ENCODE measurements at regions not wholly inside any gene's neighbourhood (a gene's known extent, or its start where the extent isn't known, plus 50 kb on each side); places are given as distances from the start of the nearest gene placed in this dataset.

- TF ChIP-seq EZH2 (IDR thresholded peaks at IDR 0.05; ENCODE audit: low read depth, unreplicated experiment) (no peak), CTCF (conservative IDR thresholded peaks at IDR 0.05; ENCODE audit: low read depth in 2 of 2) (no peak), EZH2phosphoT487 (IDR thresholded peaks at IDR 0.05; ENCODE audit: unreplicated experiment) (no peak), NANOG (IDR thresholded peaks at IDR 0.05; ENCODE audit: borderline replicate concordance) (no peak), POLR2AphosphoS5 (IDR thresholded peaks at IDR 0.05; ENCODE audit: low read depth) (no peak), REST (IDR thresholded peaks at IDR 0.05; ENCODE audit: unreplicated experiment) (no peak), CREB1 (CRISPR knock-in tag; IDR thresholded peaks at IDR 0.05; ENCODE audit: low read depth) (no peak), JUNB (IDR thresholded peaks at IDR 0.05; ENCODE audit: unreplicated experiment) (no peak), ZNF331 (CRISPR knock-in tag; IDR thresholded peaks at IDR 0.05; ENCODE audit: low read depth) (no peak)
Measured at GRCh38 chr22:49299821-49300231, 527.8 kb downstream of the BRD1 start.

Measured in GM23338 (cell line).